GM12872 (cell line): ENCODE measurements at regions not wholly inside any gene's neighbourhood (a gene's known extent, or its start where the extent isn't known, plus 50 kb on each side); places are given as distances from the start of the nearest gene placed in this dataset.

Source experiments
- CTCF ChIP-seq: IDR thresholded peaks from 3 replicates; pipeline ENCODE4 v1.5.1; 2011; ENCODE audit warnings: low read depth, mild to moderate bottlenecking, low read length, moderate library complexity; ENCODE audit not compliant: insufficient read depth

- no peak for TF ChIP-seq CTCF
Measured at GRCh38 chr16:86239381-86239780, 270.9 kb upstream of the FOXF1 start.

- TF ChIP-seq CTCF = no peak
Measured at GRCh38 chr16:86240716-86241363, 269.5 kb upstream of the FOXF1 start.

GRCh38 chr16:86241681-86242080 is 268.6 kb upstream of the FOXF1 start:
- no peak for TF ChIP-seq CTCF

GRCh38 chr16:86242244-86243122 is 267.8 kb upstream of the FOXF1 start:
- TF ChIP-seq CTCF = no peak

GRCh38 chr16:86243123-86243473 is 267.2 kb upstream of the FOXF1 start:
- no peak for TF ChIP-seq CTCF

GRCh38 chr16:86243571-86244154 is 266.7 kb upstream of the FOXF1 start:
- no peak for TF ChIP-seq CTCF

- no peak for TF ChIP-seq CTCF
Measured at GRCh38 chr16:86244158-86244557, 266.2 kb upstream of the FOXF1 start.
